ENCODE measurements at regions not wholly inside any gene's neighbourhood (a gene's known extent, or its start where the extent isn't known, plus 50 kb on each side); places are given as distances from the start of the nearest gene placed in this dataset.

GRCh38 chr18:34370704-34371395, 146.1 kb upstream of the NOL4 start:
- 95% methylated on average over 3 of the region's 3 CpGs; no CpG with 5 or more reads in 1 of the 2 experiments for WGBS, 2 experiments (ENCODE audit: extremely low coverage in 1 of 2, insufficient coverage in 1 of 2, insufficient read length in 1 of 2, insufficient replicate concordance in 2 of 2, low coverage in 1 of 2, low lambda C conversion rate in 2 of 2, missing lambda C conversion rate in 1 of 2)
- no peak overlapping the region for H3K9ac ChIP-seq (replicated peaks in 1 of 4; ENCODE audit: extremely low read depth in 1 of 4, low read depth in 3 of 4, low read length in 3 of 4)
- H4K8ac ChIP-seq (ENCODE audit: extremely low read depth, insufficient read depth, low read length): no peak overlapping the region
- no peak overlapping the region for H2BK20ac ChIP-seq (ENCODE audit: low read length)
- no peak overlapping the region for H4K5ac ChIP-seq (ENCODE audit: insufficient read length, low read depth, low read length)
- no peaks in the 10 kb centered on the region for H4K20me1 ChIP-seq (replicated peaks in 1 of 2; ENCODE audit: control insufficient read depth in 1 of 2, insufficient read depth in 2 of 2, low read length in 2 of 2)
- H3K9me3 ChIP-seq (ENCODE audit: insufficient read depth in 2 of 2, low read depth in 1 of 2, low read length in 1 of 2): no peaks in the 10 kb centered on the region
- H3K79me2 ChIP-seq (ENCODE audit: control insufficient read depth in 1 of 2, insufficient read depth in 2 of 2, low read length in 2 of 2): no peaks in the 10 kb centered on the region
- H2AFZ ChIP-seq (ENCODE audit: low read length): no peak overlapping the region
- H3K27me3 ChIP-seq (replicated peaks in 1 of 4; ENCODE audit: control insufficient read depth in 3 of 4, extremely low read depth in 1 of 4, insufficient read depth in 3 of 4, low read length in 3 of 4): no peaks in the 10 kb centered on the region
- H4K91ac ChIP-seq (replicated peaks; ENCODE audit: insufficient read length, low read length): no peak overlapping the region
- no peak overlapping the region for H3K23ac ChIP-seq (ENCODE audit: insufficient read length)
- no peaks in the 10 kb centered on the region for H3K36me3 ChIP-seq (ENCODE audit: control insufficient read depth in 2 of 4, insufficient read depth in 4 of 4, low read length in 3 of 4)
- H2BK5ac ChIP-seq (ENCODE audit: low read depth, low read length): no peak overlapping the region
- ChIA-PET CTCF (ENCODE audit: partially characterized antibody) (interaction anchor here (0.6 to 1.1 kb wide), 2 partner anchors 27 to 42 kb away, joined by 3 to 4 read pairs; no protein-coding TSS in a partner anchor), POLR2A (ENCODE audit: partially characterized antibody) (no interaction called here)
- H2BK120ac ChIP-seq (replicated peaks; ENCODE audit: low read depth, low read length): no peak overlapping the region
- H3K4me1 ChIP-seq (replicated peaks in 1 of 4; ENCODE audit: control insufficient read depth in 3 of 4, insufficient read depth in 4 of 4, low read length in 3 of 4): no peaks in the 10 kb centered on the region
- no peak overlapping the region for H3K14ac ChIP-seq (ENCODE audit: insufficient read length)
- FAIRE-seq: no peak
- no peak for DNase-seq (ENCODE audit: low read depth in 1 of 2, low spot score in 2 of 2)
- H3K23me2 ChIP-seq (ENCODE audit: low read depth, low read length): no peaks in the 10 kb centered on the region
- no peak overlapping the region for H2AK5ac ChIP-seq (ENCODE audit: low read depth, low read length)
- H3K4me3 ChIP-seq (ENCODE audit: extremely low read depth in 1 of 4, insufficient read depth in 2 of 4, low read depth in 3 of 4, low read length in 4 of 4): no peak overlapping the region
- H3K18ac ChIP-seq (ENCODE audit: extremely low read depth, low read length): no peak overlapping the region
- H3K27ac ChIP-seq (ENCODE audit: low read depth, low read length): no peak overlapping the region
- H3K4me2 ChIP-seq (ENCODE audit: insufficient read depth in 1 of 2, low read depth in 2 of 2, low read length in 2 of 2): no peak overlapping the region
- H2BK15ac ChIP-seq (ENCODE audit: low read length): no peak overlapping the region
- H3K79me1 ChIP-seq (ENCODE audit: low read depth, low read length): no peaks in the 10 kb centered on the region
- H2BK12ac ChIP-seq (ENCODE audit: low read depth, low read length): no peak overlapping the region
- no peak overlapping the region for H3K56ac ChIP-seq (replicated peaks; ENCODE audit: insufficient read length, low read depth, low read length)
- H3K4ac ChIP-seq (replicated peaks; ENCODE audit: insufficient read length, low read depth, low read length): no peak overlapping the region
- TF ChIP-seq EZH2 (IDR thresholded peaks at IDR 0.05; ENCODE audit: low read depth, low read length, severe bottlenecking): no peak
- TF ChIP-seq SP4 (IDR thresholded peaks at IDR 0.05; ENCODE audit: low read length): no peak
- no peak for TF ChIP-seq CHD1 (IDR thresholded peaks at IDR 0.05; ENCODE audit: low read depth, low read length)
- no peak for TF ChIP-seq ATF2 (IDR thresholded peaks at IDR 0.05; ENCODE audit: low read length)
- no peak for TF ChIP-seq BACH1 (IDR thresholded peaks at IDR 0.05; ENCODE audit: low read length)
- TF ChIP-seq POLR2AphosphoS5 (IDR thresholded peaks at IDR 0.05; ENCODE audit: low read depth, low read length): no peak
- no peak for TF ChIP-seq PHF8 (conservative IDR thresholded peaks at IDR 0.05; ENCODE audit: low read depth, low read length)
- no peak for TF ChIP-seq BRCA1 (IDR thresholded peaks at IDR 0.05; ENCODE audit: low read depth, low read length)
- no peak for TF ChIP-seq RXRA (IDR thresholded peaks at IDR 0.05; ENCODE audit: insufficient read depth, low read depth, low read length)
- no peak for TF ChIP-seq USF2 (IDR thresholded peaks at IDR 0.05; ENCODE audit: low read length)
- no peak for TF ChIP-seq SP2 (IDR thresholded peaks at IDR 0.05; ENCODE audit: low read length)
- TF ChIP-seq SIX5 (IDR thresholded peaks at IDR 0.05; ENCODE audit: low read depth, low read length): no peak
